ENCODE measurements at regions not wholly inside any gene's neighbourhood (a gene's known extent, or its start where the extent isn't known, plus 50 kb on each side); places are given as distances from the start of the nearest gene placed in this dataset.
"Not testable (repeated sequence)": the region's sequence is repeated elsewhere in the genome, so short reads cannot be mapped to it uniquely, and the experiment has no call there.

DNA sequence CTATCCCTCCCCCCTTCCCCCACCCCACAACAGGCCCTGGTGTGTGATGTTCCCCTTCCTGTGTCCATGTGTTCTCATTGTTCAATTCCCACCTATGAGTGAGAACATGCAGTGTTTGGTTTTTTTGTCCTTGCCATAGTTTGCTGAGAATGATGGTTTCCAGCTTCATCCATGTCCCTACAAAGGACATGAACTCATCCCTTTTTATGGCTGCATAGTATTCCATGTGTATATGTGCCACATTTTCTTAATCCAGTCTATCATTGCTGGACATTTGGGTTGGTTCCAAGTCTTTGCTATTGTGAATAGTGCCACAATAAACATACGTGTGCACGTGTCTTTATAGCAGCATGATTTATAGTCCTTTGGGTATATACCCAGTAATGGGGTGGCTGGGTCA is 52.3 kb upstream of the MAN1A2 start:
- DNase-seq (ENCODE audit: low read depth, low spot score); H3K27ac ChIP-seq; H3K4me3 ChIP-seq; H3K9ac ChIP-seq (ENCODE audit: insufficient read length); H3K9me3 ChIP-seq (ENCODE audit: low read depth, low read length); H3K36me3 ChIP-seq (ENCODE audit: insufficient read depth, low read length): not testable (repeated sequence)

DNA sequence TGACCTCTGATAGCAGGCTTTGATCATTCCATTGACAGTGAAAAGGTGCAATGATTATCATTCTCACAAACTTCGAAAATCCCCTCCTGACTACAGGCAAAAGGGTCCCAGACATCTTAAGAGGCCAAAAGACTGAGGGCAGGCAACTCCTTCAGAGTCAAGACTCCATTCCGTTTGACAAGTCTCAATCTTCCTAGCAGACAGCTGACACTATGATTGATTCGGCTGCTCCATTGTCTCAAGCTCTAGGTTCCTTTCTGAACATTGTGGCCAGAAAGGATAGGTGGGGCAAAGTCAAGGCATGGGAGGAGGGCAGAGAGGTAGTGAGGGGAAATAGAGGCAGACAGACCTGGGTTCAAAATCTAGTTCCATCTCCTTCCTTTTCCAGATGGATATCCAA is 53.7 kb upstream of the MAN1A2 start:
- H3K9ac ChIP-seq (ENCODE audit: insufficient read length), result no peak overlapping the region
- H3K36me3 ChIP-seq (ENCODE audit: insufficient read depth, low read length), result no peaks in the 10 kb centered on the region
- H3K4me3 ChIP-seq, result no peak overlapping the region
- no peaks in the 10 kb centered on the region for H3K9me3 ChIP-seq (ENCODE audit: low read depth, low read length)
- no peak overlapping the region for H3K27ac ChIP-seq
- DNase-seq (ENCODE audit: low read depth, low spot score), result no peak
- TF ChIP-seq POLR2AphosphoS5 (IDR thresholded peaks at IDR 0.05; ENCODE audit: borderline replicate concordance, low read depth, low read length) (no peak), FOXP2 (optimal IDR thresholded peaks at IDR 0.05; ENCODE audit: control extremely low read depth, extremely low read length, insufficient read depth) (no peak), EZH2 (IDR thresholded peaks at IDR 0.05) (no peak)

DNA sequence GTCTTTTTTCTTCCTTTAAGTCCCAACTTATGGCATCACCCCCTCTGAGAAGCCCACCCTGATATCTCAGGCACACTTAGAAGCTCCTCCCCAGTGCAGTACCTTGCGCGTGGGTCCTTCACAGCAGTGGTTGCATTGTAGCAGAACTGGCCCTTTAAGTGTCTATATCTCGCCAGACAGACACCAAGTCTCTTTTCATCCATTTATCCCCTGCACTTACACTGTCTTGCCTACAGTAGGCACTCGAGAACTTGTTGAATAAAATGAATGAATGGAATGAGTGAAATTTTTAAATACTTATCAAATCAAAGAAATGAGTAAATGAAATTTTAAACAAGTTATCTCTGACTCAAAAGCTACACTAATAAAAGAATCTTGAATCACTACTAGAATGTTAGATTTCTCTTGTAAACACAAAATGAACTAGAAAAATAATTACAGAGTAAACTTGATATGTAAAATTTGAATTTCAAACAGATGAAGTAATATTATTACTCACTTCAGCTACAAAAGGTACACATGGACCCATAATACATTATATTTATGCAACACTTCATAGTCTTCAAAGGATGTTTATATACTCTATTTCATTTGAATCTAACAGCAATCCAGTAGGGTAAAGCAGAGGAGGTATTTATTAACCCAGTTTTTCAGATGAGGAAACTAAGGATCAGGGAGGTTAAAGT is 54.7 kb upstream of the MAN1A2 start:
- TF ChIP-seq POLR2AphosphoS5 (IDR thresholded peaks at IDR 0.05; ENCODE audit: borderline replicate concordance, low read depth, low read length), result no peak
- no peak for TF ChIP-seq FOXP2 (optimal IDR thresholded peaks at IDR 0.05; ENCODE audit: control extremely low read depth, extremely low read length, insufficient read depth)
- TF ChIP-seq EZH2 (IDR thresholded peaks at IDR 0.05), result no peak
- Histone ChIP-seq H3K27ac (no peak overlapping the region), H3K9me3 (ENCODE audit: low read depth, low read length) (no peaks in the 10 kb centered on the region), H3K9ac (ENCODE audit: insufficient read length) (no peak overlapping the region), H3K4me3 (no peak overlapping the region), H3K36me3 (ENCODE audit: insufficient read depth, low read length) (no peaks in the 10 kb centered on the region)
- DNase-seq (ENCODE audit: low read depth, low spot score), result no peak

DNA sequence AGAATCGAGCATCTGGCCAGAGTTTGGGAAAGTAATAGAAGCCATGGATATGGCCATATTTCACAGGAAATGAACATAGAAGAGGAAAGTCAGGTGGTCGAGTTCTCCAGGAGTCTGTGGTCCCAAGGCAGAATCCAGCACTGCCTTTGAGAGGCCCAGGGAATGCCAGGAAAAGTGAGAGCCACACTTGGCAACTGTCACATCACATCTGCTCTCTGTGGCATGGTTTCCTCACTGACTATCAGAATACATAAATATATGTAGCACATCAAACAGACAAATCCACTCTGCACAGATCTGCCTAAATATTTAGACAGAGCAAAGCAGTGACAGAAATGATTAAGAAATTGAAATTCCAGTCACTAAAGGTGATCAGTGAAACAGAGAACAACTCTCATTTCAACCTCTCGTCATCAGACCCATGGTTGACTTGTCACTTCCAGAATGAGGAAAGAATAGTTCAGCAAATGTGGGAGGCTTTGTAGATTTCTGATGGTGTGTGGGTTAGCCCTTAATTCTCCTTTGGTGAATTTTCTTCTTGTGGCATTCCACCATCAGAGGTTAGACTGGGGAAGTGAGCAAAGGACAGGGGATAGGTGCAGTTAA is 58.8 kb upstream of the MAN1A2 start:
- Histone ChIP-seq H3K4me3 (no peak overlapping the region), H3K36me3 (ENCODE audit: insufficient read depth, low read length) (no peaks in the 10 kb centered on the region), H3K9me3 (ENCODE audit: low read depth, low read length) (no peaks in the 10 kb centered on the region), H3K27ac (no peak overlapping the region), H3K9ac (ENCODE audit: insufficient read length) (no peak overlapping the region)
- TF ChIP-seq EZH2 (IDR thresholded peaks at IDR 0.05) (no peak), FOXP2 (optimal IDR thresholded peaks at IDR 0.05; ENCODE audit: control extremely low read depth, extremely low read length, insufficient read depth) (no peak), POLR2AphosphoS5 (IDR thresholded peaks at IDR 0.05; ENCODE audit: borderline replicate concordance, low read depth, low read length) (no peak)
- no peak for DNase-seq (ENCODE audit: low read depth, low spot score)

DNA sequence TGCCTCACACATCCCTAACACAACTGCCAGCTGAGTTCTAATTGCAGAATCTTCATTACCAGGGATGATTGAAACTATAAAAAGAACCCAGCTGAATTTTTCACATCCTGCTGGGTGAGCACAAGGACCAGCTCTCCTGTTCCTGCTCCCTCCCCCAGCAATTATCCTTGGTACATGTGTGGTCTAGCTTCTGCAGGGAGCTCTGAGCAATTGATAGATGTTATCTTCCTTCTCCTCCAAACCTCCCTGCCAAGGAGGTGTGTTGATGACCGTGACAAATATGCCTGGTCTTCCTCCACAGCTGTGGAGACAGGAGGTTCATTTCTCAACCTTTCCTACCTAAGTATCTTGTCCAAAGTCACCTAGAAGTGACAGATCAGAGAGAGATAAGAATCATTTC is 65.3 kb upstream of the MAN1A2 start:
- no peak for DNase-seq (ENCODE audit: low read depth, low spot score)
- Histone ChIP-seq H3K36me3 (ENCODE audit: insufficient read depth, low read length) (no peaks in the 10 kb centered on the region), H3K9me3 (ENCODE audit: low read depth, low read length) (no peaks in the 10 kb centered on the region), H3K4me3 (no peak overlapping the region), H3K27ac (no peak overlapping the region), H3K9ac (ENCODE audit: insufficient read length) (no peak overlapping the region)
- TF ChIP-seq EZH2 (IDR thresholded peaks at IDR 0.05) (no peak), POLR2AphosphoS5 (IDR thresholded peaks at IDR 0.05; ENCODE audit: borderline replicate concordance, low read depth, low read length) (no peak), FOXP2 (optimal IDR thresholded peaks at IDR 0.05; ENCODE audit: control extremely low read depth, extremely low read length, insufficient read depth) (no peak)

DNA sequence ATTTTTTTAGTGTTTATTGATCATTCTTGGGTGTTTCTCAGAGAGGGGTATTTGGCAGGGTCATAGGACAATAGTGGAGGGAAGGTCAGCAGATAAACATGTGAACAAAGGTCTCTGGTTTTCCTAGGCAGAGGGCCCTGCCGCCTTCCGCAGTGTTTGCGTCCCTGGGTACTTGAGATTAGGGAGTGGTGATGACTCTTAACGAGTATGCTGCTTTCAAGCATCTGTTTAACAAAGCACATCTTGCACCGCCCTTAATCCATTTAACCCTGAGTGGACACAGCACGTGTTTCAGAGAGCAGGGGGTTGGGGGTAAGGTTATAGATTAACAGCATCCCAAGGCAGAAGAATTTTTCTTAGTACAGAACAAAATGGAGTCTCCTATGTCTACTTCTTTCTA is 67.1 kb upstream of the MAN1A2 start:
- not testable (repeated sequence) for H3K9me3 ChIP-seq (ENCODE audit: low read depth, low read length); H3K27ac ChIP-seq; H3K36me3 ChIP-seq (ENCODE audit: insufficient read depth, low read length); DNase-seq (ENCODE audit: low read depth, low spot score); H3K4me3 ChIP-seq; H3K9ac ChIP-seq (ENCODE audit: insufficient read length)

DNA sequence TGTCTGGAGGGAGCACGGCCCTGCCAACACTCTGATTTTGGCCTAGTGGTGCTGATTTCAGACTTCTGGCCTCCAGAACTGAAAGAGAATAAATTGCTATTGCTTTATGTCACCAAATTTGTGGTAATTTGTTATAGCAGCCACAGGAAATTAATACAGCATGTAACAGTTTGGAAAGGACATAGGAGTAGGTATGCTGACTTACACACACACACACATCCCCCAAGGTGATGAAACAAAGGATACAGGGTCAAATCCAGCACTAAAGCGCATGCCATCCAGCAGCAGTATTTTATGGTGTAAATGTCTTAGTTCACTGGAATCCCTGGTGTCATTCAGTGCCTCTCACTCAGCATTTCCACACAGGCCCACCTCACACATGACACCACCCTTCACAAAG is 72.2 kb upstream of the MAN1A2 start:
- Histone ChIP-seq H3K9me3 (ENCODE audit: low read depth, low read length) (no peaks in the 10 kb centered on the region), H3K9ac (ENCODE audit: insufficient read length) (no peak overlapping the region), H3K36me3 (ENCODE audit: insufficient read depth, low read length) (no peaks in the 10 kb centered on the region), H3K27ac (no peak overlapping the region), H3K4me3 (no peak overlapping the region)
- TF ChIP-seq POLR2AphosphoS5 (IDR thresholded peaks at IDR 0.05; ENCODE audit: borderline replicate concordance, low read depth, low read length) (no peak), FOXP2 (optimal IDR thresholded peaks at IDR 0.05; ENCODE audit: control extremely low read depth, extremely low read length, insufficient read depth) (no peak)
- no peak for DNase-seq (ENCODE audit: low read depth, low spot score)

DNA sequence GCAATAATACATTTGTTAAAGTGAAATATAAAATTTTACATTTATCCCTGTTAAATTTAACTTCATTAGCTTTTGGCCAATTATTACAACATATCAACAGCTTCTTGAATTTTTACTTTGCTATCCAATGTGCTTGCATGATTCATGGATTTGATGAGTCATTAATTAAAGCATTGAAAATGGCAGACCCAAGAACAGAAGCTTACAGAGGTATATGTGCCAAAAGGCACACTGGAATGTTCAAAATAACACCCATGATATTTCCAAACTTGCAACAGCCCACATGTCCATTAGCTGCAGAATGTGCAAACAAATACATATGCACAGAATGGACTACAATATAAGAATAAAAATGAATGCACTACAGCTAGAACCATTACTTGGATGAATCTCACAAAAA is 76.4 kb upstream of the MAN1A2 start:
- DNase-seq (ENCODE audit: low read depth, low spot score), result no peak
- TF ChIP-seq FOXP2 (optimal IDR thresholded peaks at IDR 0.05; ENCODE audit: control extremely low read depth, extremely low read length, insufficient read depth), result no peak
- no peak for TF ChIP-seq EZH2 (IDR thresholded peaks at IDR 0.05)
- TF ChIP-seq POLR2AphosphoS5 (IDR thresholded peaks at IDR 0.05; ENCODE audit: borderline replicate concordance, low read depth, low read length), result no peak

DNA sequence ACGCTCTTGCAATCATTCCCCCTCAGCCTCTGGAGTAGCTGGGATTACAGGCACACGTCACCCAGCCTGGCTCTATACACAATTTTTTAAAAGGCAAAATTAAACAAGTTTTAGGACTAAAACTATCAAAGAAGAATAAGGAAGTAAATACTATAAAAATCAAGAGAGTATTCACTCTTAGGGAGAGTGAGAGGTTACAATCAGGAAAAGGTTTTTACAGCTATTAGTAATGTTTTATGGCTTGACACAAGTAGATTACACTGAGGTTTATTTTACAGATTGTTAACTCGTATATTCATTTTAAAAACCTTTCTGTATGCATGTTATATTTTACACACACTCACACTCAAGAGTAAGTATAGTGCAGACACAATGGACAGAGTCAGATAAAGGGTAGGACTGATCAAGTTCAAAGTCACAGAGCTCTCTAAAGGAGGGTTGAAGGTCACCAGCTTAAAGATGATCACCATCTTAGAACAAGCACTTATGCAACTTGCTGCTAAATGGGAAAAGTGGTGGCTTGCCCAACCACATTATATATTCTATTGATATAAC is 77.9 kb upstream of the MAN1A2 start:
- Histone ChIP-seq H3K27ac (no peak overlapping the region), H3K4me3 (no peak overlapping the region), H3K9ac (ENCODE audit: insufficient read length) (no peak overlapping the region), H3K36me3 (ENCODE audit: insufficient read depth, low read length) (no peaks in the 10 kb centered on the region), H3K9me3 (ENCODE audit: low read depth, low read length) (no peaks in the 10 kb centered on the region)
- no peak for TF ChIP-seq FOXP2 (optimal IDR thresholded peaks at IDR 0.05; ENCODE audit: control extremely low read depth, extremely low read length, insufficient read depth)
- TF ChIP-seq POLR2AphosphoS5 (IDR thresholded peaks at IDR 0.05; ENCODE audit: borderline replicate concordance, low read depth, low read length), result no peak
- TF ChIP-seq EZH2 (IDR thresholded peaks at IDR 0.05), result no peak
- no peak for DNase-seq (ENCODE audit: low read depth, low spot score)

More for the DNA sequence above, 76.4 kb upstream of the MAN1A2 start:
- H3K4me3 ChIP-seq, result no peak overlapping the region
- H3K36me3 ChIP-seq (ENCODE audit: insufficient read depth, low read length), result no peaks in the 10 kb centered on the region
- H3K27ac ChIP-seq, result no peak overlapping the region
- H3K9me3 ChIP-seq (ENCODE audit: low read depth, low read length), result no peaks in the 10 kb centered on the region
- H3K9ac ChIP-seq (ENCODE audit: insufficient read length), result no peak overlapping the region

All from SK-N-MC (cell line).